HG03280 (cell line): ENCODE measurements at regions not wholly inside any gene's neighbourhood (a gene's known extent, or its start where the extent isn't known, plus 50 kb on each side); places are given as distances from the start of the nearest gene placed in this dataset.
"Not testable (repeated sequence)": the region's sequence is repeated elsewhere in the genome, so short reads cannot be mapped to it uniquely, and the experiment has no call there.

Source experiments
- ATAC-seq: cut with Tn5 transposase; IDR thresholded peaks from one replicate; pipeline ENCODE4 v1.9.1; 2021; ENCODE audit warnings: mild to moderate bottlenecking, moderate library complexity; ENCODE audit not compliant: unreplicated experiment

DNA sequence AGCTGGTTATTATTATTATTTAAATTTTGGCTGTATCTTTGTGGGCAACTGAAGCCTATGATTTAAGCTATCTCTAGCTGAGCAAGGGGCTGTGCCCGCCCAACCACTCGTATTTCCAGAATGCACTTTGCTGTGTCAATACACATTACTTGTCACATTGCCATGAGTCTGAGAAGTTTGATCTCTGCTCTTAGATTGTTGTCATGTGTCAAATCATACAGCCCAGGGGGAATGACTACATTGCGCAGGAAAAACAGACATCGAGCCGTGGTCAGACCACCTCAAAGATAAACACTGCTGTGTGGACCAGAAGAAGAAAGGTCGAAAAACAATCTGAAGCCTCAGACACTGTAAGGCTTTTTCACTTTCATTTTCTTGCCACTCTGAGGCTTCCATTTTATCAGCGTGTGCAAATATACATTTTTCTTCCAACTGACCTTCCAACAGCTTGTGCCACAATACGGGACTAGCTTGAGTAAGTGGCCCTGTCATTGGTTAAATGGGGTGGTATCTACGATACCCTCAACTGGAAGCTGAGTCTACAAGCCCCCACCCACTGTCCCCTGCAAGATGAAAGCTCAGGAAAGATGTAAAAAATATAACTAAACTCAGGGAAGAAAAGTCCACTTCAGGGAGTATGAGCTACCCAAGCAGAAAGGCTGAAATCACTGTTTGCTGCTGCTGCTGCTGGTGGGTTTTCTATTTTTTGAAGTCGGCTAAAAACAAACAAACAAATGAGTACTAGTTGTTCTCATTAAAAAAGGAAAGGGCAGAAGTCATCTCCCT lies 603.0 kb downstream of the BNC2 start:
- ATAC-seq = no peak

DNA sequence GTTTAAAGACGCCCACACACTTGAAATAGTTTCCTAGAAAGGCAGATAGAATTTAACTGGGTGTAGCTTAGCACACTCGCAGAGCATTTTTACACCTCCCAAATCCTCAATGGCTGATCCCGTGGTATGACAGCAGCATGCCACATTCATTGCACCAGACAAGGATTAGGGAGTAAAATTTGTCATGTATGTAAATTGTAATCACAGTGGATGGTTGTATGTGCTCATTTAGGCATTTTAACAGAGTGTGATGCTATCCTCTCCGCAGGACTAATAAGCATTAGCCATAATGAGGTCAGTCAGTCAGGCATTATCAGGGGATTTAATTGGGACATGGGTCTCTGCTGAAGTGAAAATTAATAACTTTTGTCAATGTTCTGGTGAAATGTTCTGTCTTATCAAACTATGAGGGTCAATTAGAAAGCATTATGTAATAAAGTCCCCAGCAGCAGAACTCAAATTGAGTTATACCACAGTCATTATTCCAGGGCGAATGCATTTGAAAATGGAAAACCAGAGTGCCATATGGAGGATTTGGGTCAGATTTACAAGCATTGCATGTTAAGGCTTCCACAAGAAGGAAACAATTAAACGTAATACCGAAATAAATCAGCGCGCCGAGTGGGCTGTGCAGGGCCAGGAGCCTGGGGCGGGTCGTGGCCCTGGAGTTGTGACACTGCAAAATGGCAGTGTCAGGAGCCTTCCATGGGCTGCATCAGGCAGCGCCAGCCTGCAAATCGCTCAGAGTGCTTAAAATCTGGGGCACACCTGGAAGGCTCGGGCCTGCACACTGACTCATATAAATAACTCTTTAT lies 602.2 kb downstream of the BNC2 start:
- no peak for ATAC-seq

DNA sequence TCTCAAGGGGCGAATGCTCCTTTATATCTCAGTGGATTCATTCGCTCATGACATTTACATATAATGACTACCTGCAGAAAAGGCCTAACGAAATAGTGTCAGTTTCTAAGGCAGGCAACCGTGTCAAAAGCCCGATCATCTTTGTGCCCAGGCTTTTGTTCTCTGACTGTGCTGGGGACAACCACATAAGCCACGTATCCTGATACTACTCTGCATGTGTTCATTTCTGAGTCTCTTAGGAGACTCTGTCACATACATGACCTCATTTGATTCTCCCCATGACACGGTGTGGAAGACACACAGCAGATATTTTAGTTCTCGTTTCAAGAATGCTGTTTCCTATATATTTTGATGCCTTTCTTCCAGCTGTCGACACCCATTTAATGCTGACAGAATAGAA lies 598.5 kb downstream of the BNC2 start:
- ATAC-seq = no peak

DNA sequence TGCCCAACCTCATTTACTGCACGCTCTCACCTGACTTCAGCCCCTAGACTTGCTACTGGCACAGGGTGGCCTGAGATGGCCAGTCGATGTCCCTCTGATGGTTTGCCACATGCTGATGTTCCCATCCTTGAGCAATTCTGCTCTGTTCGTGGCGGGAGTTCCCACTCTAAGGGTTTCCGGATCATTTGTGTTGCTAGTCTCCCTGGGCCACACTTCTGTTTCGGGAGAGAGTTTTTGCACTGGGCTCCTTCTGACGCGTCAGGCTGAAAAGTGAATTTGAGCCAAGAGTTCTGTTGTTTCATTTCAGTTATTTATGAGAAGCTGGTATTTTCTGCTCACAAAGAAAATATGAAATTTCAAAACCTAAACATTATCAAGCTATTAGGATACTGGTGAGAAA lies 597.7 kb downstream of the BNC2 start:
- ATAC-seq = no peak

DNA sequence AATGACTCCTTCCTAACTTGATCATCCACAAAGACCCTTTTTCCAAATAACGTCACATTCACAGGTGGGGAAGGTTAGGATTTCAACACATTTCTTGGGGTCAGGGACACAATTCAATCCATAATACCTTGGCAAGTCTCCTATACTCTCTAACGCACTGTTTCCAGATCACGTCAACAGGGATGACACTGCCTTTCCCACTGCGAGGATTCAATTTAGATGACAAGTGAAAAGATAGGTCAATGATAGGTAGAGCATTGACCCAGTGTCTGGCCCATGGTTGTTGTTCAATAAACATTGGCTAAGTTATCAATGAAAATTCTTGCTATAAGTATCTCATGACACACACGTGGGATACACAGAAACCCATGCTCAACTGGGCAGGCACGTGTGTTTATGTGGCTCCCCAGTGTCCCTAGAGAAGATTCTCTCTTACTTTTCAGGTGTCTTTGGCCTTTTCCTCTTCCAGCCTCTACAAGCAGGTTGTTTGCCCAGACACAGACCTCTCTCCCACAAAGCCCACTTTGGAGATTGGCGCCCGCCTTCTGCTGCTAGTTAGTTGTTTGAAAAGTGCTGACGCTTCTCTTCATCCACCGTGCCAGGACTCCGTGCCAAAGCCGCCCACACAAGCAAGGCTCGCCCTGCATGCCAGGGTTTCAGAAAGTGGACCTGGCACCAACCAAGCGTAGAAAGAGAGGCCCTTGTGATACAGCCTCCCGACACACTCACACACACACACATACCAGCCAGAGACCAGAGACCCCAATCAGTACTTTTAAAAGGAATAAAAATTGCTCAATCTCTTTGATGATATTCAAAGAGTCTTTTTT lies 594.5 kb downstream of the BNC2 start:
- no peak for ATAC-seq

DNA sequence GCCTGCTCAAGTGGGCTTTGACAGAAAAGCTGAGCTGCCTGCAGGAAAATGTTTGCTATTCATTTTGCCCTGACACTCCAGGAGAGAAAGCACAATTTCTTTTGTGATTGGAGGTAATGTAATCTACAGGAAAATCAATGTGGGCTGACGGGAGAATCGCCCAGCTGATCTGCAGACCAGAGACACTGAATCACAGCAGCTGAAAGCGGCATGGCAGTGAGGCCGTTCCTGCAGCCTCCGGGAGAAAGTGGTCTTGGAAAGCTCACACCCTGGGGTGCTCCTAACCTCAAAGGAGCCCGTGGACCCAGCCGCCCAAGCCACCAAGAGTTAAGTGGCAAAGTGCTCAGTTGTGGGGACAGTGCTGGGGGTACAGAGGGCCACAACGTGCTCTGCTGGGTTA lies 593.6 kb downstream of the BNC2 start:
- ATAC-seq = no peak

DNA sequence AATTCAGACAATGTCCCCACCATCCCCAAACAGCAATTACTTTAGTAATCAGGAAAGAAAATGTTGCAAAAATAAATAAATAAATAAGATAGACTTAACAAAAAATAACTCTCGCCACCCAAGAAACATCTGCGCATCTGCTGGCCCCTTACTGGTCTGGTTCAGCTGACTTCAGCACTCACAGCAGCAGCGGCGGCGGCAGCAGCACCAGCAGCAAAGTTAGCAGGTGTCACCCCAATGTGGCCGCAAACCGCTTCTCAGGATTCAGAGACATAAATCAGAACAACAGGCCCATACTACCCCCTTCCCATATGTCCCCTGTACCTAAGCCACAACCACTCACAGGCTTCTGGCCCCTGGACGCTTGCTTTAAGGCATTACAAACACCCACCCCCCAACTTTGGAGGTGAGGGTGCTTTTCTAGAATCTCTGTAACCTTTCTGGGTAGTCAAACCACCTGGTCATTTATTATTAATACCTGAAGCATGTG lies 593.0 kb downstream of the BNC2 start:
- ATAC-seq = no peak

DNA sequence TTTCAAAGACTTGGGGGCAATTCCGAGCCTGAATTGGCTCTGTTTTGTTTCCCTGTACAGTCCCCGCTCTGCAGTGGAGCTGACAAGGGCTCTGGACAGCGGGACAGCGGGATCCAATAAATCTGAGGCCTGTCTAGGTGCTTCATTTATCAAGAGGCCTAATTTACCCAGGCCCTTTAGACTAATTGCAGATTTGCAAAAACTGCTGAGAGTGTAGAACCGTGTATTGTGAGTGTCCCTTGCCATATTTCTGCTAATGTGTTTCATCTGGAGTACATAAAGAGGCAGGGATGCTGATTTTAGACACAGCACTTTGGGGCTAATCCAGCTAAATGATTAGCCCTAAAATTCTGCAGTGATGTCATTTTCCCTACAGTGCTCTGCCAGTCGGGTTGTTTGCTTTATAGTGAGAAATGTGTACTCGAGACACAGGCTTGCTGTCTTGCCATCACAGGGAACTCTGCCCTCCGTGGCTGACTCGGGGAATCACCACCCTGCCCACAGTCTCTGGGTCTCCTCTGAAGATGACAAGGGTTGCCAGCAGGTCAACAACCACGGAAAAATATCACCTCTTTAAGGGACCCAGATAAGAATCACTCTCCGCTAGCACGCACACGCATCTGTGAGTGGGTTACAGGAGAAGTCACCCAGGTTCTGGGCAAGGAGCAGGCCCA lies 592.0 kb downstream of the BNC2 start:
- no peak for ATAC-seq

DNA sequence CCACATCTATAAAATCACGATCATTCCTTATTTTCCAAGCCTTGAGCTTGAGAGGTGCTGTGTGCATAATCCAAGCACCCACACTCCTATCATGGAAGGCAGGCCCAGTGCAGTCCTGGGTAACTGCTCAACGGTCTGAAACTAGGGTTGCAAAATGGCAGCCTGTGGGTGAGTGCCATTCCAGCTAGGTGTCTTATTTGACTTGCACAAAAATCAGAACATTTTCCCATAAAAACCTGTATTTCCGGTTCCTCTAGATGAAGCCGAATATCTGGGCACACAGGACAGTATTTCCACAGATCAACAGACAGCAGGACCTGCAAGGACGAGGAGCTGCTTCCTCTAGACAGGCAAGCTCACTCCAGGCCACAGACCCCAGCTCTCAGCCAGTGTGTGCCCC lies 588.8 kb downstream of the BNC2 start:
- no peak for ATAC-seq

DNA sequence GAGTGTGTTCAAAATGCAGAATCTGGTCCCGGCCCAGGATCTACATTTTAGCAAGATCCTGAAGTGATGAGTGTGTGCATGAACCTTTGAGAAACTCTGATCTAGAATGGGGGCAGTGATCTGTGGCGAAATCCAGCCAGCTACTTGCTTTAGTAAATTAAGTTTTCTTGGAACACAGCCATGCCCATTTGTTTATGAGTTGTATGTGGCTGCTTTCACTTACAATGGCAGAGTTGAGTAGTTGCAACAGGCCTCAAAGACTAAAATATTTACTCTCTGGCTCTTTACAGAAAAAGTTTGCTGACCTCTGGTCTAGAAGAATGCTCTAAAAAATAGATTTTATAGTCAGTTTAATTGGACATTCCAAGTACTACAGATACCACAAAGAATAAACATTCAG lies 588.3 kb downstream of the BNC2 start:
- ATAC-seq = no peak

DNA sequence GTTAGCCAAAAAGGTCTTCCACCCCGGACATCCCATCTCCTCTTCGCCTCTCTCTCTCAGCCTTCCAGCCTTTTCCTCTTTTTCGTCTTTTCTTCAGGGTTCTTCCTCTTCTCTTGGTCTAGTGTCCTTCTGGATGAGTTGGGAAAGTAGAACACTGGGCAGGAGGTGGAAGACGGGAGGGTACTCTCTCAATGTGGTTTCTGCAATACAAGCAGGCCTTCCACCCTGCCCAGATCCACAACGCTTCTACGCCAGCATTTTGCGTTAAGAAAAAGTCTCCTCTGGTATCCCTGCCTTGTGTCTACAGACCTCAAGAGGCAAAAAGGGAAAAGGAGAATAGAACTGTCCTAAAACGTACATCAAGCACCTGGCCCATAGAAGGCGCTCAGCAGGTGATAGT lies 587.8 kb downstream of the BNC2 start:
- ATAC-seq = no peak

DNA sequence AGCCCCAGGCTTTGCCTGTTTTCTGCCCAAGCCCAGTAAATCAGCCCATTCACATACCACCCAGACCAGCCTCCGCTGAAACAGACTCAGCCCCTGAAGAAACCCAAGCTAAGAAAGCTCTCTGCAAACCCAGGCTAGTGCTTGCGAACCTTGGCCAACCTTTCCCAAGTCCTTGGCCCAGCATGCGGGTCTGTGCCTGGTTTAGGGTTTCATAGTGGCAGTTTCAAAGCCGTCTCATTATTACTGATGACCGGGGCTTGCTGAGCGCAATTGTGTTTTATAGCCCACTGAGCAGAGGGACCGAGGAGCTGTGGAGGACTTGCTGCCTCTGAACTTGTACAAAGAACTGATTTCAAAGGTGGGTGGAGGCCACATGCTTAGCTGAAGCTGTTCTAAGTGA lies 584.3 kb downstream of the BNC2 start:
- no peak for ATAC-seq

DNA sequence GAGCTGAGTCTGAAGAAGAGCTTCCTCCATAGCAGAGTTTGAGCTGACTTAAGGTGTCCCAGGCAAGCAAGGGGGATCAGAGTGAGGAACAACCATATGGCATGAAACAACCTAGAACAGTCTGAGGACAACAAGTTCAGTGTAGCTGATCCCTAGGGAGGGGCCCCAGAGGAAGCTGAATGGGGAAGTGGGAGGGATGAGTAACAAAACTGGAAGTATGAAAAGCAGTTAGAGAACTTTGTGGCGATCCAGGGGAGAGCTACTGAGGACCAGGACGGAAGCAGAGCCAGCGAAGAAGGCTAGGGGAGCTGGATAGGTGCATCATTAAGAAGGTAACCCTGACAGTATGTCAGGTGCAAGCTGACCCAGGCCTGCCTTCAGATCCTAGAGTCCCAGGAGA lies 580.8 kb downstream of the BNC2 start:
- no peak for ATAC-seq

DNA sequence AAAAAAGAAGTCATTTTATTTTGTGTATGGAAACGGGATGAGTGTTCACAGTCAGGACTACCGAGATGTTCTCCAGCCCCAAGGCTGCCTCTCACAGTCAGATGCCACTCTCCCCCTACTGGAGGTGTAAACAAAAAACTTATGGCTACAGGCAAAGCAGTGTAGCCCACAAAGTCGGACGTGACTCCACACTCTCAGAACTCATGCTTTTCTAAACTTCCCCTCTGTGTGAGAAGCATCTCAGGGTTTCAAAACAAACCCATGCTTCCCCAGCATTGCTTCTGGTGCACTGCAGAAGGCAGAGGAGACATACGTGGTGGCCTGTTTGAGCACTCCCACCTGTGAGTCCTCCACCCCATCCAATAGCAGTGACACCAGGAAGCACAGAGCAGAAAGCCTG lies 580.3 kb downstream of the BNC2 start:
- ATAC-seq = no peak

DNA sequence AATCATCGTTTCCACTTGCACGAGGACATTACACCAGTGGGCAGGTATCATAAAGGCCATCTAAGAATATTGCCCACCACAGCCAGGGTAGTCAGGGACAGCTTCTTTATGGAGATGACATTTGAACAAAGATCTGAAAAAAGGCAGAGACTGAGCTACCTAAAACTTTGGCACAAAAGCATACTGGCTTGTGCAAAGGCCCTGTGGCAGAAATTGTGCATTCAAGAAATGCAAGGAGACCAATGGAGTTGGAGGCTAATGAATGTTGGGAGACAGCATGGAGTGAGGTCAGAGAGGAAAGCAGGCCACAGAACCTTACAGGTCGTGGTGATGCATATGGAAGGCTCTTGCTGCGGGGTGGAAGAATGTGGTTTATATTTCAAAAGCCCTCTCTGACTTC lies 578.5 kb downstream of the BNC2 start:
- no peak for ATAC-seq

DNA sequence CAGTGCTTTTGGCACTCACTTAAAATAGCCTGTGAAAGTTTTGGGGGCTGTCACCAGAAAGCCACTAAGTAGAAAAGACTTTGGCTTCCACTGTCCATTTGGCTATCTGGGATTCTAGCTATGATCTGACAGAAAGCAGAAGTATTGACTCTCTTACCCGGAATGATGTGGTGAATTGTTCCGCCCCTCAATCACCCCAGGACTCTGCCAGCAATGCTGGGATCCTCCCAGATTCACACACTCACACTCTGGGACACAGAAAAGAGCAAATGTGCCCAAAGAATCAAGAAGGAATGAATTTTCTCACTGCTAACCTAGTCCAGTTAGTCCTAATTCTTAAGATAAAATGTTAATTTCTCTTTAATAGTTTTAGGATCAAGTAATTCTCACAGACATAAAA lies 576.9 kb downstream of the BNC2 start:
- ATAC-seq = no peak

DNA sequence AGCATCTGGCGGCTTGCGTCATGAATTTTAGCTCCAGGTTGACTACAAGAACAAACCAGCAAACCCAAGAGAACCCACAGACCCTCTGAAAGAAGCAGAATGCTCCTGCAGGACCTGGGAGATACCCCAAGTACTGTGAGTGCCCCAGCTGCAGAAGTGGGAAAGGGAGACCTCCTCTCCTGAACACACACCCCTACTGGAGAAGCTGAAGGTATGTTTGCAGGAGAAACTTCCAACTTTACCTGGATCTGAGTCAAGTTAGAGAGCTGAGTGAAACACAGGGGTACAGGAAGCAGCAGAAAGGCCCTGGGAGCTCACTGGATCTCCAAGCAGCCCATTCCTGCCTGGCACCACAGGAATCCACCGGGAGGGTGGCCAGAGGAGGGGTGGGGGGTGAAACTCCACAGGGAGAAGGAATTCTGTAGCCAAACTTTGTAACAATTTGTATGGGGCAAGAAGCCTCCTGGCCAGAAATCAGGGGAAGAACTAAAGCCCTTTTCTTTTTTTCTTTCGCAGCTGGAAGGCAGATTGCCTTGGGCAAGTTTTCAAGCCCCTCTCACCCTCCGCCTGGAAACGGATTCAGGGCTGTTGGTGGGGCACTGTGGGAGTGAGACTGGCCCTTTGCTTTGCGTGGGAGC lies 576.2 kb downstream of the BNC2 start:
- ATAC-seq = no peak

DNA sequence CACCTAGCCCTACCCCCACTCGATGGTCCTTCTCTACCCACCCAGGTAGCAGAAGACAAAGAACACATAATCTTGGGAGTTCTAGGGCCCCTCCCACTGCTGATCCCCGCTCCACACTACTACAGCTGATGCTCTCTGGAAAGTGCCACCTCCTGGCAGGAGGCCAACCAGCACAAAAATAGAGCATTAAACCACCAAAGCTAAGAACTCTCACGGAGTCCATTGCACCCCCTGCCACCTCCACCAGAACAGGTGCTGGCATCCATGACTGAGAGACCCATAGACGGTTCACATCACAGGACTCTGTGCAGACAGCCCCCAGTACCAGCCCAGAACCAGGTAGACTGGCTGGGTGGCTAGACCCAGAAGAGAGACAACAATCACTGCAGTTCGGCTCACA lies 575.5 kb downstream of the BNC2 start:
- not testable (repeated sequence) for ATAC-seq

DNA sequence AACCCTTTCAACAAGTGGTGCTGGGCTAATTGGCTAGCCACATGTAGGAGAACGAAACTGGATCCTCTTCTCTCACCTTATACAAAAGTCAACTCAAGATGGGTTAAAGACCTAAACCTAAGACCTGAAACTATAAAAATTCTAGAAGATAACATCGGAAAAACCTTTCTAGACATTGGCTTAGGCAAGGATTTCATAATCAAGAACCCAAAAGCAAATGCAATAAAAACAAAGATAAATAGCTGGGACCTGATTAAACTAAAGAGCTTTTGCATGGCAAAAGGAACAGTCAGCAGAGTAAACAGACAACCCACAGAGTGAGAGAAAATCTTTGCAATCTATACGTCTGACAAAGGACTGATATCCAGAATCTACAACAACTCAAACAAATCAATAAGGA lies 571.1 kb downstream of the BNC2 start:
- not testable (repeated sequence) for ATAC-seq

DNA sequence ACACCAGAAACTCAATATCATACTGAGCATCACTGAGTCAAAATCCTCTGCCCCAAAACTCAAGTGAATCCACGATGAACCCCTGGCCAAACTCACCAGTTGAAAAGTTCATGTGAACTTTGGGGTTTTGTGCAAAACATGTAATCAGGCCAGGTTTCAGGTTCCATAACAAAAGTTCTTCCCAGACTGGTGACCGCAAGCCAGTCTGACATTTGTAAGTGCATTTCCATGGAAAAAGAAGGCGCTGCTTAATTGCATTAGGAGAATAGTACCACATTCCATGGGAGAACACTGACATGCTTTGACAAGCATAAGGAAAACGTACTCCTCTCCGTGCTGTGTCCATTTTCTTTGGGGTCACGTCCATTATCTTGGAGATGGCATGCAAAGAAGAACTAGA lies 567.0 kb downstream of the BNC2 start:
- no peak for ATAC-seq
